GM10266 (cell line): ENCODE measurements at regions not wholly inside any gene's neighbourhood (a gene's known extent, or its start where the extent isn't known, plus 50 kb on each side); places are given as distances from the start of the nearest gene placed in this dataset.

Source experiments
- DNase-seq: peaks from one replicate; pipeline ENCODE4 v3.0.0; 2012; ENCODE audit errors: extremely low spot score
- CTCF ChIP-seq: IDR thresholded peaks from 2 replicates; pipeline ENCODE4 v1.5.1; 2012; ENCODE audit warnings: mild to moderate bottlenecking, low read depth; ENCODE audit not compliant: control insufficient read depth, insufficient read depth; ENCODE audit errors: missing control alignments

- TF ChIP-seq CTCF: no peak
- no peak for DNase-seq
Measured at GRCh38 chr11:25702417-25702816, 629.5 kb upstream of the ANO3 start.

- no peak for TF ChIP-seq CTCF
- DNase-seq: no peak
Measured at GRCh38 chr11:25710975-25711374, 621.0 kb upstream of the ANO3 start.

- DNase-seq: no peak
- no peak for TF ChIP-seq CTCF
Measured at GRCh38 chr11:25727944-25728343, 604.0 kb upstream of the ANO3 start.

- DNase-seq: no peak
- TF ChIP-seq CTCF: no peak
Measured at GRCh38 chr11:25730230-25730629, 601.7 kb upstream of the ANO3 start.

- no peak for DNase-seq
- no peak for TF ChIP-seq CTCF
Measured at GRCh38 chr11:25733777-25734176, 598.2 kb upstream of the ANO3 start.

GRCh38 chr11:25734591-25735211 is 597.2 kb upstream of the ANO3 start:
- no peak for TF ChIP-seq CTCF
- DNase-seq: no peak

GRCh38 chr11:25737071-25737675 is 594.8 kb upstream of the ANO3 start:
- DNase-seq: no peak

More at GRCh38 chr11:25737071-25737675, 594.8 kb upstream of the ANO3 start:
- TF ChIP-seq CTCF: no peak
